ENCODE measurements at regions not wholly inside any gene's neighbourhood (a gene's known extent, or its start where the extent isn't known, plus 50 kb on each side); places are given as distances from the start of the nearest gene placed in this dataset.

GRCh38 chr3:40930756-40931155, 268.5 kb upstream of the CTNNB1 start:
- no peak overlapping the region for H3K4me2 ChIP-seq (ENCODE audit: insufficient read depth, insufficient read length, low read length)

More at GRCh38 chr3:40930756-40931155, 268.5 kb upstream of the CTNNB1 start:
- Histone ChIP-seq H2BK5ac (ENCODE audit: insufficient read length, low read length) (no peak overlapping the region), H4K20me1 (ENCODE audit: control insufficient read depth, insufficient read depth, insufficient read length) (no peaks in the 10 kb centered on the region), H2BK120ac (ENCODE audit: low read depth, low read length, poor library complexity, severe bottlenecking) (no peak overlapping the region), H4K5ac (ENCODE audit: insufficient read length, low read depth, low read length) (no peak overlapping the region), H2BK15ac (ENCODE audit: low read depth, low read length) (no peak overlapping the region), H3K14ac (ENCODE audit: insufficient read depth, low read length) (no peak overlapping the region), H2BK20ac (ENCODE audit: low read depth, low read length, poor library complexity, severe bottlenecking) (no peak overlapping the region), H3K79me2 (ENCODE audit: insufficient read depth, low read length) (no peaks in the 10 kb centered on the region), H3K56ac (ENCODE audit: insufficient read length, low read depth, low read length) (no peak overlapping the region), H4K8ac (replicated peaks; ENCODE audit: insufficient read length, low read depth, low read length) (no peak overlapping the region), H3K23me2 (ENCODE audit: insufficient read length, low read depth, low read length, poor library complexity, severe bottlenecking) (no peaks in the 10 kb centered on the region), H4K91ac (ENCODE audit: insufficient read length, low read depth, low read length) (no peak overlapping the region), H2AFZ (ENCODE audit: low read length) (no peak overlapping the region), H3K9me3 (ENCODE audit: control insufficient read depth, low read depth, low read length) (no peaks in the 10 kb centered on the region), H3K4me1 (ENCODE audit: insufficient read depth, low read length) (no peaks in the 10 kb centered on the region), H3T11ph (ENCODE audit: low read length) (no peak overlapping the region), H3K9ac (ENCODE audit: extremely low read depth, insufficient read length, low read length) (no peak overlapping the region), H2AK5ac (ENCODE audit: insufficient read length, low read length) (no peak overlapping the region), H3K27ac (ENCODE audit: insufficient read length, low read depth, low read length) (no peak overlapping the region), H3K27me3 (ENCODE audit: insufficient read depth, low read length) (no peaks in the 10 kb centered on the region), H3K4ac (ENCODE audit: low read depth, low read length) (no peak overlapping the region), H3K79me1 (ENCODE audit: insufficient read depth, low read depth, low read length, poor library complexity, severe bottlenecking) (no peaks in the 10 kb centered on the region), H3K18ac (ENCODE audit: insufficient read length, low read depth, low read length) (no peak overlapping the region), H2BK12ac (ENCODE audit: insufficient read length, low read depth, low read length) (no peak overlapping the region), H3K23ac (ENCODE audit: insufficient read length, low read depth, low read length) (no peak overlapping the region)
- no peak for DNase-seq
- H3K4me3 Mint-ChIP-seq: no peak overlapping the region
- no peak for TF ChIP-seq CTCF (conservative IDR thresholded peaks at IDR 0.05)
- no peak overlapping the region for H3K27ac Mint-ChIP-seq
- no peaks in the 10 kb centered on the region for H3K27me3 Mint-ChIP-seq (ENCODE audit: low read depth)
- peaks cover 7 to 13% of the 10 kb centered on the region in 2 experiments; a peak in 3 of 4 replicates for H3K4me1 Mint-ChIP-seq
- H3K36me3 Mint-ChIP-seq (ENCODE audit: insufficient read depth in 1 of 3, low read depth in 3 of 3): no peaks in the 10 kb centered on the region; a peak in 1 of 7 replicates
- H3K9me3 Mint-ChIP-seq: peaks cover 2% of the 10 kb centered on the region in 2 experiments; a peak in 2 of 5 replicates

Measured in H9 (cell line).